ENCODE measurements at regions not wholly inside any gene's neighbourhood (a gene's known extent, or its start where the extent isn't known, plus 50 kb on each side); places are given as distances from the start of the nearest gene placed in this dataset.

DNA sequence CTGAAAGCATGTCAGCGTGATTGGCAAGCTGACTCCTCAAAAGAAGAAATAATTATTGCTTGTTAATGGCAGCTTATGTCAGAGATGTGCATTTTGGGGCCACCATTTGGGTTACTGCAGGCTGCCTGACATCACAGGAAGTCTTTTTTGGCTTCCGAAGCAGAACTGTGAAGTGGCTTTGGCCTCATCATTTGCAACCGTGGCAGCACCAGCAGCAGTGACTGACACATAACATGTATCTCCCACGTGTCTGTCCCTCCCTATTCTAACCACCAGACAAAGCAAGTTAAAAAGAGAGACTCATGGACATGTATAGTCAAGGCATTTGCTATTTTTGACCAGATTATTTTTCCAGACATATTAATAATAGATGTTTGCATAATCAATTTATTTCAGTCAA lies 488.7 kb upstream of the ACVR2A start:
- no peak for DNase-seq
- Mint-ChIP-seq H3K4me1 (peaks cover 1% of the 10 kb centered on the region), H3K4me3 (no peak overlapping the region), H3K27me3 (peaks cover 5% of the 10 kb centered on the region), H3K27ac (no peak overlapping the region), H3K9me3 (peaks cover 7% of the 10 kb centered on the region), H3K36me3 (ENCODE audit: low read depth) (no peaks in the 10 kb centered on the region)
- intact Hi-C loops (cut with micrococcal nuclease), result no loop called here

DNA sequence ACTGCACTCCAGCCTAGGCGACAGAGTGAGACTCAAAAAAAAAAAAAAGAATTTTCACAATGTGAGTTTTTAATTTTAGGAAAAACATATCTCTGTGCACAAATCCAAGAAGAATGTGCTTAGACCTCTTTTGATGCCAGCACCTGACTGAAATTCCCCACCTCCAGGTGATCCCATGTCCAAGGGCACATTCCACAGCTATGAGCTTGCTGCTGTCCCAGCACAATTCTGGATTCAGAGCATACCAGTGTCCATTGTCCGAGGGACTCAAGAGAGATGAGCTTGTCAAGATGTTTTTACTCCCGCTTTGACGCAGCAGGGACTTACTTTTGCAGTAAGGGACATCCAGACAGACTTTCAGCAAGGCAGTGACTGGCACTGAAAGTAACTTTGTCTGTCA lies 489.1 kb upstream of the ACVR2A start:
- Mint-ChIP-seq H3K27ac (no peak overlapping the region), H3K4me1 (peaks cover 1% of the 10 kb centered on the region), H3K4me3 (no peak overlapping the region), H3K36me3 (ENCODE audit: low read depth) (no peaks in the 10 kb centered on the region), H3K9me3 (peaks cover 7% of the 10 kb centered on the region), H3K27me3 (peaks cover 5% of the 10 kb centered on the region)
- intact Hi-C loops (cut with micrococcal nuclease), result no loop called here
- DNase-seq, result no peak

DNA sequence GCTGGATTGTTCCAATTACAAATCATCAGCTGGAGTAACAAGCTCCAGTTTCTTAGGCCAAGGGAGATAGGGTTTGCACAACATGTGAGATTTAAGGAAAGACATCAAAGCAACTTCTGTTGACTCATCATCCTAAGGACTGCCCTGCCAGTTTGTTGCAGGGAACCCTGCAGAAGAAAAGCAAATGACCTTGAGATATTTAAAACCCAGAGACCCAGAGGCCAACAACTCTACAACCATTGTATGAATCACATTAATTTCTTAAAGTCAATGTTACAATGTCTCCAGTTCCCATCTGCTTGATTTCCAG lies 491.8 kb upstream of the ACVR2A start:
- Mint-ChIP-seq H3K27me3 (peaks cover 8% of the 10 kb centered on the region), H3K9me3 (peaks cover 7% of the 10 kb centered on the region), H3K4me3 (no peak overlapping the region), H3K36me3 (ENCODE audit: low read depth) (no peaks in the 10 kb centered on the region), H3K27ac (no peak overlapping the region), H3K4me1 (peaks cover 1% of the 10 kb centered on the region)
- intact Hi-C loops (cut with micrococcal nuclease), result no loop called here
- DNase-seq, result no peak

DNA sequence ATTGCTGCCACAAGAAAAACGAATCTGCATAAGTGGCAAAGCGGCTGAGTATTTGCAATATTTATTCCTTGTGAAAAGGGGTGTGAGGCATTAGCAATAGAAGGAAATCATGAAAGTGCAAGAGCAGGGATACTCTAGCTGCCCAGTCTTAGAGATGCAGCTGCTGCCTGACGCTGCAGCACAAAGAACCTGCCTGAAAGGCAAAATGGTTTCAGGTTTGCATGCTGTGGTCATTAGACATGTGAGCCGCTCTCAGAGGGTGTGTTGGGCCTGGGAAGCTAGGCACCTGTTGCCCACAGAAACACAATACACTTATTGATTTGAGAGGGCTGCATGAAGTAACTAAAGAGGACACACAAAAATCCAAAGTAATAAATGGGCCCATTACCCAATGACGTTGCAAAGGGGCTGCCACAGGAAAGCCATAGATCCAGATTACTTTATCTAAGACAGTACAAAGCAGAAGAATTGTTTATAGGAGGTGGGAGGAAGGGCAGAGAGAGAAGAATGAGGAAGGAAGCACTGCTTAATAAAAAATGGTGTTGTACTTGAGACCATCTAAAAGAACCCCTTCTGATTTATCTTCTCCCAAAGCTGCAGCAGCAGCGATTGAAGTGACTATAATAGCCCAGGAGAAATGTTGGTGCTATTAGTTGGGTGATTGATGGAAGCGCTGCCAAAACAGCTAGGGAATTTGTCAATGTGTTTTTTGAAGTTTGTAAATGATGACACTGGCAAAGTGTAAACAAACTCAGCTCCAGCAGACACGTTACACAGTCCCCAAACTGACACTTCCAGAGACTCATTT lies 492.4 kb upstream of the ACVR2A start:
- Mint-ChIP-seq H3K9me3 (peaks cover 3% of the 10 kb centered on the region), H3K36me3 (ENCODE audit: low read depth) (no peaks in the 10 kb centered on the region), H3K27me3 (peaks cover 3% of the 10 kb centered on the region), H3K4me1 (peaks cover 1% of the 10 kb centered on the region), H3K4me3 (no peak overlapping the region), H3K27ac (no peak overlapping the region)
- no peak for DNase-seq
- intact Hi-C loops (cut with micrococcal nuclease), result no loop called here

DNA sequence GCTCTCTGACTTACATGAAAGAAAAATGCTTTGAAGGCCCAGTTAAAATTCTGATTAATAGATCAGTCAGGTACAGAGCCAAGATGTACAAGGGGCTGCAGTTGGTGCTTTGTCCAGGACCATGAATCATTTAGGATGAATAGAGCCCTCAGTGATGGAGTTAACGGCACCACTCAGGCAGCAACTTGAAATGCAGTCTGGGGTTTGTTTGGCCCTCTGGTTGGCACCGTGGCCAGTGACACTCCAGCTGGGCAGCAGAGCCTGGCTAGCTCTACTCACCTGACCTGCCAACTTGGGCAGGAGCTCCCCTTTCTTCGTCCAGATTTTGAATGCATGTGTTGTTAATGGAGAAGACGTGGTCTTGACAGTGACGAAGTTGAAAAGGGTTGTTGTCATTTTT lies 493.0 kb upstream of the ACVR2A start:
- peaks cover 3% of the 10 kb centered on the region for H3K9me3 Mint-ChIP-seq
- intact Hi-C loops (cut with micrococcal nuclease), result no loop called here
- DNase-seq, result no peak
- peaks cover 1% of the 10 kb centered on the region for H3K4me1 Mint-ChIP-seq
- no peaks in the 10 kb centered on the region for H3K36me3 Mint-ChIP-seq (ENCODE audit: low read depth)
- no peak overlapping the region for H3K4me3 Mint-ChIP-seq
- peaks cover 3% of the 10 kb centered on the region for H3K27me3 Mint-ChIP-seq
- H3K27ac Mint-ChIP-seq, result no peak overlapping the region

DNA sequence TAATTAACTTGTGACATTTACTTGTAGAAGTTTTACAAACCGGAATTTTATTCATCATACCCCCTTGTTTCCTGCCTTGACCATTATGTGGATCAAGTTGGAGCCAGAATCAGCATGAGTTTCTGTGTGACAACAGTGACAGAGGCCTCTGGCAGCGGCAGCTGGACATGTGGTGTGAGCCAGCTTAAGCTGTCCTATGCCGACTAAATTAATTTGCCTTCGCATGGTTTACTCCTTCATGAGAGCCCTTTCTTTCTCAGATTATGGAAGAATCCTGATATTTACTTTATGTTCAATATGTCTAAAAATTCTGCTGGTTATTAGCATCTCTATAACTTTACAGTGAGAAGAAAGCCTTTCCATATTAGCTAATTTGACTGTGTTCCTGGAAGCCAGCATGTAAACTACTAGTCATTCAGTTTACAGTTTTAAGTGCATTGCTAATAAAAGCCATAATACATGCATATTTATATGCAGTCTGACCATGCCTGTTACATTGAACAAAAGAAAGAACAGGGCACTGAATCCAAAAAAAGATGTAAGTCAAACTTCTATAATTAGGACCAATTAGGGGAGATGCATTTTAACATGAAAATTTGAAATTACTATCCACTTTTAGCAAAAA lies 495.8 kb upstream of the ACVR2A start:
- peaks cover 3% of the 10 kb centered on the region for H3K27me3 Mint-ChIP-seq
- peaks cover 15% of the 10 kb centered on the region for H3K9me3 Mint-ChIP-seq
- no peaks in the 10 kb centered on the region for H3K36me3 Mint-ChIP-seq (ENCODE audit: low read depth)
- H3K4me1 Mint-ChIP-seq, result no peaks in the 10 kb centered on the region
- no peak for DNase-seq
- intact Hi-C loops (cut with micrococcal nuclease), result no loop called here
- no peak overlapping the region for H3K27ac Mint-ChIP-seq
- H3K4me3 Mint-ChIP-seq, result no peak overlapping the region

DNA sequence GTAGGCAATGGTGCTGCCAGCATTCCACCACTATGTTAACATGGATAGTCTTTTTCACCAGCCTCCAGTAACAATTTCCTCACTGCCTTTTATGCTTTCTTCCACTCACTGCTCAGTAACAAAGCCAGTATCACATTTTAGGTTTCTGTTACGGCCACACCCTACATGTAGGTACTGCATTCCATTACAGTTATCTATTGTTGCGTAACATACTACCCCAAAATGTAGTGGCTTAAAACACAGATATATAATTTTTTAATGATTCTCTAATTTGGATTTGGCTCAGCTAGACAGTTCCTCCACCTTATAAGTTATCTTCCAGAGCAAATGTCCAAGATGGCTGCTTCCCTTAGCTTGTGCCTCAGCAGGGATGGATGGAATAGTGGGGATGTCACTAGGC lies 498.7 kb upstream of the ACVR2A start:
- intact Hi-C loops (cut with micrococcal nuclease), result no loop called here
- peaks cover 15% of the 10 kb centered on the region for H3K9me3 Mint-ChIP-seq
- H3K4me1 Mint-ChIP-seq, result no peaks in the 10 kb centered on the region
- no peak for DNase-seq
- no peak overlapping the region for H3K27ac Mint-ChIP-seq
- H3K27me3 Mint-ChIP-seq, result peaks cover 5% of the 10 kb centered on the region
- no peaks in the 10 kb centered on the region for H3K36me3 Mint-ChIP-seq (ENCODE audit: low read depth)
- H3K4me3 Mint-ChIP-seq, result no peak overlapping the region

DNA sequence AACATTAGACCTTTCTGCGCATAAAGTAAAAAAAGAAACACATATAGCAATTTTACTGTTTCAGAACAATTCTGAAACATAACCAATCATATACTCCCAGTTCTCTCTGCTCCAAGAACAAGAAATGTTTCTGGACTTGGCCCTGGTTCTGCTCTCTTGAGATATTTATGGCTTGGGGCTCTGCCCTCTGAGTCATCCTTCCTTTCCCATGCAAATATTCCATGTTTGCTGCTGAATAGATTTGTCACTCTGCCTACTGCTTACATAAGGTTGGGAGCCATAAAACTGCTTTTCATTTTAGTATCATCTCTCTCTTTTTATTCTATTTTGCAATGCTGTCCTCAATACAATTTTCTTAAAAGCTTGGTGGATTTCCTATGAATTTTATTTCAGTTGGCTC lies 499.6 kb upstream of the ACVR2A start:
- H3K9me3 Mint-ChIP-seq, result peaks cover 15% of the 10 kb centered on the region
- no peak overlapping the region for H3K27ac Mint-ChIP-seq
- DNase-seq, result no peak
- intact Hi-C loops (cut with micrococcal nuclease), result no loop called here
- peaks cover 5% of the 10 kb centered on the region for H3K27me3 Mint-ChIP-seq
- no peaks in the 10 kb centered on the region for H3K36me3 Mint-ChIP-seq (ENCODE audit: low read depth)
- no peaks in the 10 kb centered on the region for H3K4me1 Mint-ChIP-seq
- no peak overlapping the region for H3K4me3 Mint-ChIP-seq

DNA sequence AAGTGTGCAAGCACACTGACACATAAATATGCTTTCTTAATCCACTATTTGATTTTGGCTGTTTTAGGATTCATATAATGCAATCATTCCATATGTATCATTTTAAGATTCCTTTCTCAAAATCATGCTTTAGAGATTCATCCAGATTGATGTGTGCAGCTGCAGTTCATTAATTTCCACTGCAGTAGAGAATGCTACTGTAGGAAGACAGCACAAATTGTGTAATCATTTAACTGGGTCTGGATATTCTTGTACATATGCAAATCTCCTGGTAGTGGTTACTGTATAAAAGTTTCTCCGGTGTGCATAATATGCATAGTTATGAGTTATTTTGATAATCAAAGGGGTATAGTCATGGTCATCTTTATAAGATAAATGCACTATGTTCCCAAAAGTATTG lies 502.5 kb upstream of the ACVR2A start:
- Mint-ChIP-seq H3K9me3 (peaks cover 15% of the 10 kb centered on the region), H3K27ac (no peak overlapping the region), H3K4me1 (no peaks in the 10 kb centered on the region), H3K27me3 (peaks cover 5% of the 10 kb centered on the region), H3K4me3 (no peak overlapping the region), H3K36me3 (ENCODE audit: low read depth) (no peaks in the 10 kb centered on the region)
- DNase-seq, result no peak
- intact Hi-C loops (cut with micrococcal nuclease), result no loop called here

DNA sequence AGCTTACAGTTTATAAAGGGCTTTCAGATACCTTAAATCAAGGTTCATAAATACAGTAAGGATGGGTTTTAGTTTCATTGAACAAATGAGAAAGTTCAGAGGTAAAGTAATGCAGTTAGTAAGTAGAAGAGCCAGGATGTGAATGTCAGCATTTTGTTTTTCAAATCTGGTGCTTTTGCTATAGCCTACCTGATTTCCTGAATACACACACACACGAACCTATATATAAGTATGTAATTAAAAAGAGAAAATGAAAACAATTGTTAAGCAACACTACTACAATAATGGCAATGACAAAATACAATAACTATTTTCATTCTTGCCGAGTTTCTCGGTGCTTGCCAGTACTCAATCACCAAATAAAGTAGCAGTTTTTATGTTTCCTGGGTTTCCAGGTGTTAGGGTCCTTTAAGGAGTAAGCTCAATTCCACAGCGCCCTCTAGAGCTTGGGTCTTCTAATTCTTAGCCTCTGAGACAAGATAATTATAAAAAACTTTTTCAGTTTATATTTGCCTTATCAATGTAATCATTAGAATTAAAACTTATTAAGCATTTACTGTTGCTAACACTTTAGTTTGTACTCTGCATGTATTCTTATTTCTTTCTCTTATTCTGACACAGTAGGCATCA lies 512.9 kb upstream of the ACVR2A start:
- Mint-ChIP-seq H3K27me3 (peaks cover 3% of the 10 kb centered on the region), H3K4me3 (no peak overlapping the region), H3K27ac (no peak overlapping the region), H3K9me3 (peaks cover 9% of the 10 kb centered on the region), H3K36me3 (ENCODE audit: low read depth) (no peaks in the 10 kb centered on the region), H3K4me1 (peaks cover 16% of the 10 kb centered on the region)
- peak; percentile 81 for DNase-seq
- intact Hi-C loops (cut with micrococcal nuclease), result loop anchor here (2.0 to 5.0 kb wide), 3 partner anchors 249 to 600 kb away; no protein-coding TSS in a partner anchor

DNA sequence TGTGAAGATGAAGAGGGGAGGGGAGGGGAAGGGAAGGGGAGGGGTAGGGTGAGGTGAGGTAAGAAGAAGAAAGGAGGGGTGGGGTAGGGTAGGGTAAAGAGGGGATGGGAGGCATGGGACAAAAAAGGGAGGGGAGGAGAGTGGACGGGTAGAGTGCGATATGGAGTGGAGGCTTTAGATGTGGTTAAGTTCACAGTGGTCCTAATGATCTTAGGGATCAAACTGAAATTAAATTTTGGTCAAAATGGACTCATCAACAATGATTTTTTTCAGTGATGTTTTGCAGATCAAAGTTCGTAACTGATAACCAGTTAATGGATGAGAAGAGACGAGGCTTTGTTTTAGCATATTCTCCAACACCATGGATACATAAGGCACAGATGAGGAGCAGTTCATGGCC lies 513.9 kb upstream of the ACVR2A start:
- H3K27me3 Mint-ChIP-seq, result no peaks in the 10 kb centered on the region
- H3K36me3 Mint-ChIP-seq (ENCODE audit: low read depth), result no peaks in the 10 kb centered on the region
- intact Hi-C loops (cut with micrococcal nuclease), result loop anchor here (5.0 kb wide), 2 partner anchors 576 to 599 kb away; no protein-coding TSS in a partner anchor
- H3K4me1 Mint-ChIP-seq, result peaks cover 19% of the 10 kb centered on the region
- no peak overlapping the region for H3K4me3 Mint-ChIP-seq
- peaks cover 5% of the 10 kb centered on the region for H3K9me3 Mint-ChIP-seq
- no peak overlapping the region for H3K27ac Mint-ChIP-seq
- DNase-seq, result no peak

DNA sequence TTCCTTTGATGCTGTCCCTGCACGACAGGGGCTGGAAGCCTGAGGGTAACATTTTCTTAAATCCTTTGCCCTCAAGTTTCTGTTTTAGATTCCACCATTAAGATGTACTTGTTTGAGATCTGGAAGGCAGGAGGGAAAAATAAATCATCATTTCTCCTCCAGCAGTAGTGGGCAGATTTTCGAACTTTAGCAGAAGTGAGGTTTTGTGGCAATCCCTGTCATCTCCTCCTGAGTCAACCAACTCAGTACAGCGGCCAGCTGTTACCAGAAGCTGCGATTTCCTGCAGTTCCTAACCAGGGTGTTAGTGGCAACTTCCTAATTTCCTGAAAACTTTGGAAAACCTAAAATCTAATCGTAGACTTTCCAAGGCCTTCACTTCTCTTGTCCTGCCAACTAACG lies 517.2 kb upstream of the ACVR2A start:
- peaks cover 2% of the 10 kb centered on the region for H3K36me3 Mint-ChIP-seq (ENCODE audit: low read depth)
- H3K27me3 Mint-ChIP-seq, result no peaks in the 10 kb centered on the region
- H3K9me3 Mint-ChIP-seq, result peaks cover 6% of the 10 kb centered on the region
- intact Hi-C loops (cut with micrococcal nuclease), result loop anchor here (1.0 to 10.0 kb wide), 2 partner anchors 29 to 517 kb away; partner anchors contain the start of gene ACVR2A
- peak overlapping the region; percentile 69 for H3K4me3 Mint-ChIP-seq
- peak overlapping the region; percentile 12 for H3K27ac Mint-ChIP-seq
- peaks cover 19% of the 10 kb centered on the region for H3K4me1 Mint-ChIP-seq
- peak; percentile 65 for DNase-seq

DNA sequence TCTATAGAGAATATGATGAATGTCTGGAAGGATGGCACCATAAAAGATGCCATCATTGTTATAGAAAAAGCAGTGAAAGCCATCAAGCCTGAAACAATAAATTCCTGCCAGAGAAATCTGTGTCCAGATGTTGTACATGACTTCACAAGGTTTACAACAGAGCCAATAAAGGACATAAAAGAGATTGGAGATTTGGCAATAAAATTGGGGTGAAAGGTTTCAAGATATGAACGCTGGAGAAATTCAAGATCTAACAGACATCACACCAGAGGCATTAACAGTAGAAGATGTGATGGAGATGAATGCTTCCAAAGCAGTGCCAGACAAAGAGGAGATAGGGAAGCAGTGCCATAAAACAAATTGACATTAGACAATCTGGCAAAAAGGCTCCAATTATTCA lies 518.8 kb upstream of the ACVR2A start:
- no peak overlapping the region for H3K27ac Mint-ChIP-seq
- H3K9me3 Mint-ChIP-seq, result peaks cover 13% of the 10 kb centered on the region
- no peaks in the 10 kb centered on the region for H3K27me3 Mint-ChIP-seq
- intact Hi-C loops (cut with micrococcal nuclease), result loop anchor here (10.0 kb wide), 1 partner anchor 519 kb away; the partner anchor contains the start of gene ACVR2A
- peaks cover 8% of the 10 kb centered on the region for H3K36me3 Mint-ChIP-seq (ENCODE audit: low read depth)
- DNase-seq, result peak; percentile 38
- peaks cover 12% of the 10 kb centered on the region for H3K4me1 Mint-ChIP-seq
- no peak overlapping the region for H3K4me3 Mint-ChIP-seq

DNA sequence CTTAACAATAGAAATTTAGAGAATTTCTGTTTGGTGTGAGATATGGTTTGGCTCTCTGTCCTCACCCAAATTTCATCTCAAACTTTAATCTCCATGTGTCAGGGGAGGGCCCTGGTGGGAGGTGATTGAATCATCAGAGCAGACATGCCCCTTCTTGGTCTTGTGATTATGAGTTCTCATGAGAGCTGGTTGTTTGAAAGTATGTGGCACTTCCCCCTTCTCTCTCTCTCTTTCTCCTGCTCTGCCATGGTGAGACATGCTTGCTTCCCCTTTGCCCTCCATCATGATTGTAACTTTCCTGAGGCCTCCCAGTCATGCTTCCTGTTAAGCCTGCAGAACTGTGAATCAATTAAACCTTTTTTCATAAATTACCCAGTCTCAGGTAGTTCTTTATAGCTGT lies 524.7 kb upstream of the ACVR2A start:
- no peaks in the 10 kb centered on the region for H3K4me1 Mint-ChIP-seq
- H3K27me3 Mint-ChIP-seq, result no peaks in the 10 kb centered on the region
- no peak overlapping the region for H3K27ac Mint-ChIP-seq

More for the DNA sequence above, 524.7 kb upstream of the ACVR2A start:
- Mint-ChIP-seq H3K9me3 (peaks cover 24% of the 10 kb centered on the region), H3K4me3 (no peak overlapping the region), H3K36me3 (ENCODE audit: low read depth) (peaks cover 20% of the 10 kb centered on the region)
- no peak for DNase-seq
- intact Hi-C loops (cut with micrococcal nuclease), result loop anchor here (10.0 kb wide), 1 partner anchor 525 kb away; the partner anchor contains the start of gene ACVR2A
